ENCODE measurements at regions not wholly inside any gene's neighbourhood (a gene's known extent, or its start where the extent isn't known, plus 50 kb on each side); places are given as distances from the start of the nearest gene placed in this dataset.

DNA sequence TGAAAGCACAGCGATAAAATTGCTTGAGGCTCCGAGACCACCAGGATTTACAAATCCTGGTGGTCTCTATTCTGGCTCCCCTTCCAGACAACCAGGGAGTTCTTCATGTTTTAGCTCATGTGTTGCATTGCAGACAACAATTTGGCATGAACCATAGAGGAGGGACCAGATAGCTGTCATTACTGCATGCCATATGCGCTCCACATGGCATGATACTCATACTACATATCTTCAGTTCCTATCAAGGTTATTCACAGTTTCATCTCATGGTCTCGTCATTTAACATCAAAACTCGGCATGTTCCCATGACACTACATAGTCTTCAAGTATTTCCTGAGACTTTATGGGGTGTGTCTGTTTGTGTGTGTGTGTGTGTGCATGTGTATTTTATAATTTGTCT lies 220.3 kb downstream of the OR13H1 start:
- H3K36me3 Mint-ChIP-seq (ENCODE audit: unreplicated experiment) = peaks cover 4% of the 10 kb centered on the region
- no peaks in the 10 kb centered on the region for H3K9me3 Mint-ChIP-seq (ENCODE audit: unreplicated experiment)
- H3K27ac Mint-ChIP-seq (ENCODE audit: unreplicated experiment) = no peak overlapping the region
- peaks cover 1% of the 10 kb centered on the region for H3K27me3 Mint-ChIP-seq (ENCODE audit: unreplicated experiment)
- H3K4me3 Mint-ChIP-seq (ENCODE audit: unreplicated experiment) = no peak overlapping the region
- peaks cover 5% of the 10 kb centered on the region for H3K4me1 Mint-ChIP-seq (ENCODE audit: low read depth, unreplicated experiment)
- TF ChIP-seq, protein P1, sequence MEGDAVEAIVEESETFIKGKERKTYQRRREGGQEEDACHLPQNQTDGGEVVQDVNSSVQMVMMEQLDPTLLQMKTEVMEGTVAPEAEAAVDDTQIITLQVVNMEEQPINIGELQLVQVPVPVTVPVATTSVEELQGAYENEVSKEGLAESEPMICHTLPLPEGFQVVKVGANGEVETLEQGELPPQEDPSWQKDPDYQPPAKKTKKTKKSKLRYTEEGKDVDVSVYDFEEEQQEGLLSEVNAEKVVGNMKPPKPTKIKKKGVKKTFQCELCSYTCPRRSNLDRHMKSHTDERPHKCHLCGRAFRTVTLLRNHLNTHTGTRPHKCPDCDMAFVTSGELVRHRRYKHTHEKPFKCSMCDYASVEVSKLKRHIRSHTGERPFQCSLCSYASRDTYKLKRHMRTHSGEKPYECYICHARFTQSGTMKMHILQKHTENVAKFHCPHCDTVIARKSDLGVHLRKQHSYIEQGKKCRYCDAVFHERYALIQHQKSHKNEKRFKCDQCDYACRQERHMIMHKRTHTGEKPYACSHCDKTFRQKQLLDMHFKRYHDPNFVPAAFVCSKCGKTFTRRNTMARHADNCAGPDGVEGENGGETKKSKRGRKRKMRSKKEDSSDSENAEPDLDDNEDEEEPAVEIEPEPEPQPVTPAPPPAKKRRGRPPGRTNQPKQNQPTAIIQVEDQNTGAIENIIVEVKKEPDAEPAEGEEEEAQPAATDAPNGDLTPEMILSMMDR (IDR thresholded peaks at IDR 0.05; ENCODE audit: partially characterized antibody, unreplicated experiment) = no peak
- no peak for DNase-seq

DNA sequence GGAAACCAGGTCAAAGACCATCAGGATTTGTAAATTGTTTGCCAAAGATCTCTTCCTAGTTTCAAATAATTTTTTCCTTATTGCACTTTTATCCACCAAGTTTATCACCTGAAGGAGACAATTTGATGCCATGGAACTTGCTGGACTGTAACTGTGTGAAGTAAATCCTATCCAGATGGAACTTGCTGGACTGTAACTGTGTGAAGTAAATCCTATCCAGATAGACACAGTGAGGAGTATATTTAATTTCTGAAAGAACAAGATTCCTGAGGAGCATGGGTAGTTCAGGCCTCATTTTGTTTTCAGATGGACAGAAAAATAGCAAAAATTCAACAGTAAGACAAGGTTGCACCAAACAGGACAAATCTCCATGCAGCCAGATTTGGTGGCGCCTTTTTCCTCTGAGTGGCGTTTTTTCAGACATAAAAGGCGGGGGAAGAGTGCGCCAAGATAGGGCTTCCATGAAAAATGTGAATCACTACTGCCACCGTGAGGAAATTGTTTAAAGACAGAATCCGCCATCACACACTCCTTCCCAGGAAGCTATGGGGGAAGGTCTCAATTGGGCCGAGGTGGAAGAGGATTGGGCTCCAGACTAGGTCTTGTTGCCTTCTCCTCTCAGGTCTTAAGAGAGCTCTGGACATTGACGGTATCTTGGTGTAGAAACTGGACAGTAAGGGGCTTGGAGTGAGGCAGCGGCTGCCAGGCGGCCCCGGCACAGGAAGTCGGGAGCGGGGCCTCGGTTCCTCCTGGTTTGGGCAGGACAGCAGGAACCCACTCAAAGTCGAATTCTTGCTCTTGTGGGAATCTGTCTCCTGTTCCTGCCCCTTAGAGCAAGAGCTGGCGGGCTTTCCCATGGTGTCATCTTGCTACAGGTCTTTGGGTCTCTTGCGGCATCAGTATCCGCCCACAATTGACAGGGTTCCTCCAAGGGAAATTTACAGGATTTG lies 234.7 kb downstream of the OR13H1 start:
- no peaks in the 10 kb centered on the region for H3K36me3 Mint-ChIP-seq (ENCODE audit: unreplicated experiment)
- H3K27me3 Mint-ChIP-seq (ENCODE audit: unreplicated experiment) = no peaks in the 10 kb centered on the region
- no peaks in the 10 kb centered on the region for H3K4me1 Mint-ChIP-seq (ENCODE audit: low read depth, unreplicated experiment)
- no peak for DNase-seq
- TF ChIP-seq, protein P1 (IDR thresholded peaks at IDR 0.05; ENCODE audit: partially characterized antibody, unreplicated experiment) = no peak
- H3K27ac Mint-ChIP-seq (ENCODE audit: unreplicated experiment) = no peak overlapping the region
- no peak overlapping the region for H3K4me3 Mint-ChIP-seq (ENCODE audit: unreplicated experiment)
- no peaks in the 10 kb centered on the region for H3K9me3 Mint-ChIP-seq (ENCODE audit: unreplicated experiment)

DNA sequence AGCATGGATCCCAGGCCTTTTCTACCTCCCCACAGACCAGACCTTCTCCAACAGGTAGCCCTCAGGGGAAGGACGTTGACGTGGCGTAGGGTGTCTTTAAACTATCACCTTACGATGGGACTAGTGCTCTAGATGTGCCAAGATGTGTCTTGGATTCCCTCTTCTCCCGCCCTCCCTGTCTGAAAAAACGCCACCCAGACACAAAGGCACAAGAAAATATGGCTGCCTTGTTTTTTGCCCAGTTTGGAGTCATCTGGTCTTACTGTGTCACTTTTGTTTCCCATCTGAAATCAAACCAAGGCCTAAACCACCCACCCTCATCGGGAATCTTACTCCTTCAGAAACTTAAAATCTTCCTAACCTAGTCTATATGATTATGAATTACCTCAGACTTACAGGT lies 235.4 kb downstream of the OR13H1 start:
- Mint-ChIP-seq H3K4me3 (ENCODE audit: unreplicated experiment) (no peak overlapping the region), H3K27ac (ENCODE audit: unreplicated experiment) (peak overlapping the region; percentile 33), H3K27me3 (ENCODE audit: unreplicated experiment) (no peaks in the 10 kb centered on the region), H3K36me3 (ENCODE audit: unreplicated experiment) (peaks cover 5% of the 10 kb centered on the region), H3K9me3 (ENCODE audit: unreplicated experiment) (no peaks in the 10 kb centered on the region), H3K4me1 (ENCODE audit: low read depth, unreplicated experiment) (no peaks in the 10 kb centered on the region)
- DNase-seq = no peak
- TF ChIP-seq, protein P1 (IDR thresholded peaks at IDR 0.05; ENCODE audit: partially characterized antibody, unreplicated experiment) = no peak

DNA sequence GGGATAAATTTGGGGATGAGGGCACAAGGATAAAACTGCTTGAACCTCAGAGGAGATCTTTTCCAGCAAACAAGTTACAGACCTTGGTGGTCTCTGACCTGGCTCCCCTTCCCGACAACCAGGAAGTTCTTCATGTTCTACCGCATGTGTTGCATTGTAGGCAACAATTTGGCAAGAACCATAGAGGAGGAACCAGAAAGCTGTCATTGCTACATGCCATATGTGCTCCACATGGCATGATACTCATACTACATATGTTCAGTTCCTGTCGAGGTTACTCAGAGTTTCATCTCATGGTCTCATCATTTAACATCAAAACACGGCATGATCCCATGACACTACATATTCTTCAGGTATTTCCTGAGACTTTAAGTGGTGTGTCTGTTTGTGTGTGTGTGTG lies 235.9 kb downstream of the OR13H1 start:
- H3K4me1 Mint-ChIP-seq (ENCODE audit: low read depth, unreplicated experiment) = no peaks in the 10 kb centered on the region
- TF ChIP-seq, protein P1 (IDR thresholded peaks at IDR 0.05; ENCODE audit: partially characterized antibody, unreplicated experiment) = no peak
- DNase-seq = no peak
- no peaks in the 10 kb centered on the region for H3K27me3 Mint-ChIP-seq (ENCODE audit: unreplicated experiment)
- peak overlapping the region; percentile 33 for H3K27ac Mint-ChIP-seq (ENCODE audit: unreplicated experiment)
- H3K9me3 Mint-ChIP-seq (ENCODE audit: unreplicated experiment) = no peaks in the 10 kb centered on the region
- peaks cover 5% of the 10 kb centered on the region for H3K36me3 Mint-ChIP-seq (ENCODE audit: unreplicated experiment)
- no peak overlapping the region for H3K4me3 Mint-ChIP-seq (ENCODE audit: unreplicated experiment)

DNA sequence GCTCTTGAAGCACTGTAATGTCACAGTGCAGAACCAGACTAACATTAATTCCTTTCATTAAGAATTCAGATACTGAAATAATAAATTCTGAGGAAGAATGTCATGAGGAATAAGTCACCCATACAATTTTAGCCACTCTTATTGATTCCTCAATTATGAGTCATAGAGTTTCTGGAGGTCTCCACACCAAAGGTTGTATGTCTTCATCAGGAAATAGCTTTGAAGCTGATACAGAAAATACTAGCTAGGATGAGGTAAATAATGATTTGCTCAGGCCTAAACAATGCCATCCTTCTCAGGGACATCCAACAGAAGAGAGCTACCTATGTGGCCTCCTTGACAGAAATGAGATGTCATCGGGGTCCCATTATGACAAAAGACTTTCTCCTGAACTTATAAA lies 238.8 kb downstream of the OR13H1 start:
- no peak overlapping the region for H3K4me3 Mint-ChIP-seq (ENCODE audit: unreplicated experiment)
- TF ChIP-seq, protein P1 (IDR thresholded peaks at IDR 0.05; ENCODE audit: partially characterized antibody, unreplicated experiment) = no peak
- peaks cover 5% of the 10 kb centered on the region for H3K36me3 Mint-ChIP-seq (ENCODE audit: unreplicated experiment)
- no peak for DNase-seq
- H3K27ac Mint-ChIP-seq (ENCODE audit: unreplicated experiment) = no peak overlapping the region
- H3K9me3 Mint-ChIP-seq (ENCODE audit: unreplicated experiment) = no peaks in the 10 kb centered on the region
- no peaks in the 10 kb centered on the region for H3K27me3 Mint-ChIP-seq (ENCODE audit: unreplicated experiment)
- H3K4me1 Mint-ChIP-seq (ENCODE audit: low read depth, unreplicated experiment) = no peaks in the 10 kb centered on the region
